ENCODE measurements at regions not wholly inside any gene's neighbourhood (a gene's known extent, or its start where the extent isn't known, plus 50 kb on each side); places are given as distances from the start of the nearest gene placed in this dataset.

GRCh38 chr11:21768388-21768787 is 424.5 kb upstream of the ANO5 start:
- no peak for TF ChIP-seq ARNTL (CRISPR knock-in tag; IDR thresholded peaks at IDR 0.05; ENCODE audit: borderline replicate concordance, low read depth)
- no peak for TF ChIP-seq ZNF70 (CRISPR knock-in tag; IDR thresholded peaks at IDR 0.05)
- TF ChIP-seq ZNF8 (CRISPR knock-in tag; IDR thresholded peaks at IDR 0.05), result no peak
- no peak for TF ChIP-seq CSDC2 (CRISPR knock-in tag; IDR thresholded peaks at IDR 0.05)
